ENCODE measurements at regions not wholly inside any gene's neighbourhood (a gene's known extent, or its start where the extent isn't known, plus 50 kb on each side); places are given as distances from the start of the nearest gene placed in this dataset.

DNA sequence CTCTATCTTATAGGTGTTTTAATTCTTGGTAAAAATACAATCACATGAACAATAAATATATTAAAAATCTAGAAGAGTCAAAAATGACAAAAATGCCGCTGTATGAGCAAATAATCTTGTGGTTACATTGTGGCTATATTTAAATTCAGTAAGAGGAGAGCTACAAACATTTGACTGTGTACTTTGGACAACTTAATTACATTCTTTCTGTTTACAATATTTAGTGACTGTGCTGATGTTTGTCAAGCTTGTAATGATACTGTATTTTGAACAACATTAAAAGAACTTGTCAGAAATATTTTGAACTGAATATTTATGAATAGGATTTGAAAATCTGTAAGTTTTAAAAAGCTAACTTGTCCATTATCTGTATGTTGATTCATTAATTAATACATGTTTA lies 598.3 kb downstream of the SI start:
- H3K36me3 Mint-ChIP-seq (ENCODE audit: low read depth): no peaks in the 10 kb centered on the region
- POLR2A ChIA-PET: no interaction called here
- H3K27me3 Mint-ChIP-seq (ENCODE audit: low read depth): no peaks in the 10 kb centered on the region
- H3K9me3 Mint-ChIP-seq (ENCODE audit: insufficient read depth): peaks cover 11% of the 10 kb centered on the region
- DNase-seq (no peak), ATAC-seq (no peak)
- CTCF ChIA-PET: no interaction called here
- no peak overlapping the region for H3K4me3 Mint-ChIP-seq
- no peaks in the 10 kb centered on the region for H3K4me1 Mint-ChIP-seq (ENCODE audit: low read depth)
- H3K27ac Mint-ChIP-seq: no peak overlapping the region

DNA sequence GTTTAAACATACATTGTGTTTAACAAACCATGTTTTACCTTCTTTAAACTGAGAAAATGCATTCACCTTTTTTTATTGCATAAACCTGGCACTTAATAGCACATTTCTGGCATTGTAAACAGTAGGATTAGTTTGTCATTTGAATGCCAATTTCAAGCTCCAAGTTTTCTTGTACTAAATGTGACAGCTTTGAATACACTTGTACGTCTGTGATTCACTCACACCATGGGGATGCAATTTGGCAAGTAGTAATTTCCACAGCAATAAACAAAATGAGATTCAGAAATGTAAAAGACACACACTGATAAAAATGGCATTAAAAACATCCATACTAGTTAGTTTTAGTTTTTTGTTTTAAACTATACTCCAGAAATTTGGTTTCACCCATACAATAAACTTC lies 598.9 kb downstream of the SI start:
- H3K27ac Mint-ChIP-seq: no peak overlapping the region
- peaks cover 11% of the 10 kb centered on the region for H3K9me3 Mint-ChIP-seq (ENCODE audit: insufficient read depth)
- no peaks in the 10 kb centered on the region for H3K27me3 Mint-ChIP-seq (ENCODE audit: low read depth)
- CTCF ChIA-PET: no interaction called here
- H3K4me1 Mint-ChIP-seq (ENCODE audit: low read depth): no peaks in the 10 kb centered on the region
- H3K36me3 Mint-ChIP-seq (ENCODE audit: low read depth): no peaks in the 10 kb centered on the region
- no peak overlapping the region for H3K4me3 Mint-ChIP-seq
- no peak for ATAC-seq
- POLR2A ChIA-PET: no interaction called here
- DNase-seq: no peak

DNA sequence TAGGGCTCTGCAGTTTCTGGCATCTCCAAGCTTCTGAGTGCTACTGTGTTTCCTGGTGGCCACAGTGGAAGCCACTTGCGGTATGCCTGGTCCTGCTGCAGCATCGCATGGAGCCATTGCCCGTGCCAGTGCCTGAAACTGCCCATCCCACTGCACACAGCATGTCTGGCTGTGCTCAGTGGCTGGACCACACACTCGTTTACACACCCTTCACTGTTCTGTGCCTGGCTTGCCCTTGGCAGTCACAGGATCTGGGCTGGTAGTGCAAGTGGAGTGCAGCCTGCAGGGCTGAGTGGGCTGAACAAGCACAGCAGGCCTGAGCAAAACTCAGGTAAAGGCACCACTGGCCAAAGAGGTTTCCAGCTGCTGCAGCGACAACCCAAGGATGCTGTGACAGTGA lies 600.0 kb downstream of the SI start:
- ATAC-seq (no peak), DNase-seq (no peak)
- Mint-ChIP-seq H3K27ac (no peak overlapping the region), H3K9me3 (ENCODE audit: insufficient read depth) (peaks cover 7% of the 10 kb centered on the region), H3K36me3 (ENCODE audit: low read depth) (no peaks in the 10 kb centered on the region), H3K4me3 (no peak overlapping the region), H3K4me1 (ENCODE audit: low read depth) (no peaks in the 10 kb centered on the region), H3K27me3 (ENCODE audit: low read depth) (no peaks in the 10 kb centered on the region)
- ChIA-PET CTCF (no interaction called here), POLR2A (no interaction called here)

DNA sequence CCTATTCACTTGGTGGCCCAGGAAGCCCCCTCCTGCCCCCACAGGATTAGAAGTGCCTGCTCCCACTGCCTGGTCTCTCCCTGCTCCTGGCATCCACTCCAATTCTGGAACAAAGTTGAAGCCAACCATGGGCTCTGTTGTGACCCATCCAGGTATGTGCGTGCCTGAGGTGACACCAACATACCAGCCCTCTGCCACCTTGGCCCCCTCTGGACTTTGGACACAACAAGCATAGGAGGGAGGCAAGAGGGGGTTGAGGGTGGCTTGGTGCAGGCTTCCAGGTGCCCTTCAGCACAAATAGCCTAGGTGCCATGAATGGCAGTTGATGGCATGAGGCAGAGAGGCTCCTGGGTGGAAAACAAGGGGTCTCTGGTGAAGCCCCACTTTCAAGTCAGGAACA lies 600.9 kb downstream of the SI start:
- POLR2A ChIA-PET: no interaction called here
- CTCF ChIA-PET: no interaction called here
- no peaks in the 10 kb centered on the region for H3K4me1 Mint-ChIP-seq (ENCODE audit: low read depth)
- no peaks in the 10 kb centered on the region for H3K36me3 Mint-ChIP-seq (ENCODE audit: low read depth)
- ATAC-seq (no peak), DNase-seq (no peak)
- no peak overlapping the region for H3K27ac Mint-ChIP-seq
- H3K4me3 Mint-ChIP-seq: no peak overlapping the region
- H3K27me3 Mint-ChIP-seq (ENCODE audit: low read depth): no peaks in the 10 kb centered on the region
- peaks cover 6% of the 10 kb centered on the region for H3K9me3 Mint-ChIP-seq (ENCODE audit: insufficient read depth)

DNA sequence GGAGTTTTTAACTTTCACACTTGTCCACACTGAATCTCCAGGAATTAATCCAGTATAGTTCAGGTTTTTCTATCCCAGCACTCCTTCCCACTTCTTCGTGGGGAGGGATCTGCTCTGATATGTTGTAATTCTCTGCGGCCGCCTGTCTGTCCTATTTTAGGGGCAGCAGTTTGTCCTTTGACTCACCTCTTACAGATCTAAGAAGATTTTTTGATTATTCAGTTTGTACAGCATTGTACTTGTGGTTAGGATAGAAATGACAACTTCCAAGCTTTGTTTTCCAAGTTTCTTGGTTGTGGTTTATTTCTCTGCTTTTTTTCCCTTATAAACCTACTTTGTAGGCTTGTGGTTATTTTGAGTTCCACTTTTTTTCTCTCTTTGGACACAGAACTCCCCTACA lies 601.7 kb downstream of the SI start:
- Mint-ChIP-seq H3K27me3 (ENCODE audit: low read depth) (no peaks in the 10 kb centered on the region), H3K27ac (no peak overlapping the region), H3K4me1 (ENCODE audit: low read depth) (no peaks in the 10 kb centered on the region), H3K36me3 (ENCODE audit: low read depth) (no peaks in the 10 kb centered on the region), H3K9me3 (ENCODE audit: insufficient read depth) (no peaks in the 10 kb centered on the region), H3K4me3 (no peak overlapping the region)
- ChIA-PET CTCF (no interaction called here), POLR2A (no interaction called here)
- no peak for DNase-seq
- no peak for ATAC-seq

DNA sequence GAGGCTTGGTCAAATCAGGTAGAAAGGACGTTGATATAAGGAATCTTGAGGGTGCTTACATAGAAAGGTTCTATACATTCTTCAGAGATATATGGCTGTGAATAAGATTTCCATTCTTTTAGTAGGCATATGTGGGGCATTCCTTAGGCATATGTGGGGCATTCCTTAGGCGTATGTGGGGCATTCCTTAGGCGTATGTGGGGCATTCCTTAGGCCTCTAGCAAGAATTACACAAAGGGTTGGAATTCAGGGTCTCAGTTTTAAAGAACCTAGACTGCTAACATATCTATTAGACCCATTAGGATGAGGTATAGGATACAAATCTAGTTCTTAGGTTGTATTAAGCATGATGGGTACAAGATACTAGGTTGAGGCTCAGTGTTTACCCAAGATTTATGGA lies 607.8 kb downstream of the SI start:
- CTCF ChIA-PET: no interaction called here
- H3K27ac Mint-ChIP-seq: no peak overlapping the region
- H3K9me3 Mint-ChIP-seq (ENCODE audit: insufficient read depth): peaks cover 13% of the 10 kb centered on the region
- no peaks in the 10 kb centered on the region for H3K36me3 Mint-ChIP-seq (ENCODE audit: low read depth)
- H3K4me1 Mint-ChIP-seq (ENCODE audit: low read depth): no peaks in the 10 kb centered on the region
- POLR2A ChIA-PET: no interaction called here
- no peaks in the 10 kb centered on the region for H3K27me3 Mint-ChIP-seq (ENCODE audit: low read depth)
- DNase-seq (no peak), ATAC-seq (no peak)
- H3K4me3 Mint-ChIP-seq: no peak overlapping the region

DNA sequence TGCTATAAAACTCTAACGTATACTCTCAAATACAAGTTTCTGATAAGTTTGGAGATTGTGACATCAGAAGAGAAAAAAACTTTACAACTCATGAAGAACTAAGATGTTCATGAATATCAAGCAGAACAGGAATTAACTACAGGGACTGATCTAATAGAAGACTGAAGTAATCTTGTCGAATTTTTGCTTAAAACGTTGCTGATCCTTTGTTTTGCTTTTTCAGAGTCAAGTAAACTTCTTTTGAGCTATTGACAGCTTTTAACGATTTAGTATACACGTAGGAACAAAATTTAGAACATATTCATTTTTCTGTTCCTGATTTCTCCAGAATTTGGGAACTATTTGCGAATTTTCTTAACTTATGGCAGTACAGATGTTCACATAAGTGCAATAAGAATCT lies 610.2 kb downstream of the SI start:
- ATAC-seq (no peak), DNase-seq (no peak)
- CTCF ChIA-PET: no interaction called here
- no peaks in the 10 kb centered on the region for H3K36me3 Mint-ChIP-seq (ENCODE audit: low read depth)
- peaks cover 13% of the 10 kb centered on the region for H3K9me3 Mint-ChIP-seq (ENCODE audit: insufficient read depth)
- no peak overlapping the region for H3K27ac Mint-ChIP-seq
- POLR2A ChIA-PET: no interaction called here
- no peaks in the 10 kb centered on the region for H3K4me1 Mint-ChIP-seq (ENCODE audit: low read depth)
- H3K27me3 Mint-ChIP-seq (ENCODE audit: low read depth): no peaks in the 10 kb centered on the region
- H3K4me3 Mint-ChIP-seq: no peak overlapping the region

DNA sequence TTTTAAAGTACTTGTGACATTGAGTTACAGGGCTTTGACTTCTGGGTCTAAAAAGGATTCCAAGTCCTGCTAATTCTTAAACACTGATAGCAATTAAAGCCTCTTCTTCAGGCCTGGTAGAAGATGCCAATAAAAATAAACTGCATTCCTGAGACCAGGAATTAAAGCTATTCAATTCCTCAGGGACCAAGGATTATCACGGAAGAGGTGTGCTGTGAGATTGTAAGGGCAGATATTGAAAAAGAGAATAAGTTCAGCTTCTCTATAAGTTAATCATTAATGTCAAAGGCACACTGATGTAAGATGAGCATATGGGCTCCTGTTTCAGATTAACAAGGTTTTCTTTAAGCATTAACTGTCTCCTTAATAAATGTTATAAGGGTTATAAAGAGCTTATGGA lies 611.3 kb downstream of the SI start:
- no peaks in the 10 kb centered on the region for H3K36me3 Mint-ChIP-seq (ENCODE audit: low read depth)
- DNase-seq: no peak
- H3K27me3 Mint-ChIP-seq (ENCODE audit: low read depth): no peaks in the 10 kb centered on the region
- H3K4me1 Mint-ChIP-seq (ENCODE audit: low read depth): no peaks in the 10 kb centered on the region
- peaks cover 13% of the 10 kb centered on the region for H3K9me3 Mint-ChIP-seq (ENCODE audit: insufficient read depth)
- H3K4me3 Mint-ChIP-seq: no peak overlapping the region
- ChIA-PET CTCF (no interaction called here), POLR2A (no interaction called here)
- H3K27ac Mint-ChIP-seq: no peak overlapping the region
- no peak for ATAC-seq

DNA sequence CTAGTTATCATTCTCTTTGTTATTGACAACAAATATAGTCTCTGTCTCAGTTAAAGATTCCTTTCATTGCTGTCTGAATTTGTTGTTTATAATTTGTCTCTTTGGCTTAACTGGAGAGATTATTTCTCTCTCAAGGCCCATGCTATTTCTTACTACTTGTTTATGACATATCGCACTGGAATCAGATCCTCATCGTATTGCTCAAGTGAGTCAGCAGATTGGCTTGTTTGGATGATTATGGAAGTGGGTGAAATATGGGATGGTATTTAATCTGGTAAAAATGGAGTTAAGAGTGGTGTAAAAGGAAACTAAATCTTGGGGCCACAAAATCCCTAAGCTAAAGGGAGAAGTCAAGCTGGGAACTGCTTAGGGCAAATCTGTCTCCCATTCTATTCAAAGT lies 613.1 kb downstream of the SI start:
- no peaks in the 10 kb centered on the region for H3K4me1 Mint-ChIP-seq (ENCODE audit: low read depth)
- peaks cover 13% of the 10 kb centered on the region for H3K9me3 Mint-ChIP-seq (ENCODE audit: insufficient read depth)
- ChIA-PET POLR2A (no interaction called here), CTCF (no interaction called here)
- H3K36me3 Mint-ChIP-seq (ENCODE audit: low read depth): no peaks in the 10 kb centered on the region
- ATAC-seq (no peak), DNase-seq (no peak)
- no peak overlapping the region for H3K4me3 Mint-ChIP-seq
- no peaks in the 10 kb centered on the region for H3K27me3 Mint-ChIP-seq (ENCODE audit: low read depth)
- no peak overlapping the region for H3K27ac Mint-ChIP-seq

DNA sequence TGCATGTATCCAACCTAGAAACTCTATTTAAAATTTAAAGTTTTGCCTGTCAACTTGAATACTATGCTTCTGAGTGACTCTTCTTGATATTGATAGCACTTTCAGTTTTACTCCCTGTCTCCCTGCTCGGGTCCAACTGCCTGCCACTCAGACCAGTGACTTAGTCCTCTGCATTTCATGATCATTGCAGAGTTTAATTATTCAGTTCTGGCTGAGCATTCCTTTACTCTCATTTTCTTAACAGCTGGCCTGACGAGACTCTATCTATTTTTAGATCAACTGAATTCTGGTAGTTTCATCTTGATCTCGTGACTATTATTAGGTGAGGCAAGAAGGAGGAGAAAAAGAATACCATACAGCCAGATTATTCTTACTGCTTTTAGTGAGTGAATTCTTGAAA lies 617.4 kb downstream of the SI start:
- ATAC-seq: no peak
- Mint-ChIP-seq H3K9me3 (ENCODE audit: insufficient read depth) (peaks cover 5% of the 10 kb centered on the region), H3K27me3 (ENCODE audit: low read depth) (no peaks in the 10 kb centered on the region), H3K4me3 (no peak overlapping the region), H3K27ac (no peak overlapping the region), H3K4me1 (ENCODE audit: low read depth) (no peaks in the 10 kb centered on the region), H3K36me3 (ENCODE audit: low read depth) (no peaks in the 10 kb centered on the region)
- DNase-seq: no peak
- CTCF ChIA-PET: no interaction called here
- POLR2A ChIA-PET: no interaction called here

DNA sequence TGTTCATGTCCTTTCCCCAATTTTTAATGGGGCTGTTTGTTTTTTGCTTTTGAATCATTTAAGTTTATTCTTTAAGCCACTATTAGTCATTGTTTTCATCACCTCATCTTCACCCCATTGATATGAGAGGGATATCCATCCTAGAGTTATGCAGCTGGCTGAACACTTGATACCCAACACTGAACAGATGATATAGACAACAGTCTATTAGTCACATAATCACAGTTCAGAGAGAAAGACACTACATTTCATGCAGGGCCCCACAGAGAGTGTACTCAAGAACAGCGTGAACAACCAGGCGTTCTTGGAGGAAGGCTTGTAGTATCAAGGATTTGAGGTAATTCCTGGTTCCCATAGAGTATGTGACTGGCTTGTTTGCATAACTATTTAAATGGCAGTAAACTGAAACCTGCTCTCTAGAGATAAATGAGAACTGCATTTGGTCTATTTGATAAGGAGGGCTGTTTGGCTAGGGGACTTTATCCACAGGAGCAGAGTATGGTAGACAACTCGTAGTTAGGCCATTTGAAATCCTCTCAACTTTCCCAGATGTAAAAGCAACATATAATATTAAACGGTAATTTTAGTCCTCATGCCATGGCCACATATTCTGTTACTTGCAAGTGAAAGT lies 618.7 kb downstream of the SI start:
- no peak overlapping the region for H3K4me3 Mint-ChIP-seq
- H3K9me3 Mint-ChIP-seq (ENCODE audit: insufficient read depth): peaks cover 5% of the 10 kb centered on the region
- H3K27ac Mint-ChIP-seq: no peak overlapping the region
- CTCF ChIA-PET: no interaction called here
- ATAC-seq: no peak
- POLR2A ChIA-PET: no interaction called here
- no peaks in the 10 kb centered on the region for H3K4me1 Mint-ChIP-seq (ENCODE audit: low read depth)
- H3K27me3 Mint-ChIP-seq (ENCODE audit: low read depth): no peaks in the 10 kb centered on the region
- DNase-seq: no peak
- H3K36me3 Mint-ChIP-seq (ENCODE audit: low read depth): no peaks in the 10 kb centered on the region

DNA sequence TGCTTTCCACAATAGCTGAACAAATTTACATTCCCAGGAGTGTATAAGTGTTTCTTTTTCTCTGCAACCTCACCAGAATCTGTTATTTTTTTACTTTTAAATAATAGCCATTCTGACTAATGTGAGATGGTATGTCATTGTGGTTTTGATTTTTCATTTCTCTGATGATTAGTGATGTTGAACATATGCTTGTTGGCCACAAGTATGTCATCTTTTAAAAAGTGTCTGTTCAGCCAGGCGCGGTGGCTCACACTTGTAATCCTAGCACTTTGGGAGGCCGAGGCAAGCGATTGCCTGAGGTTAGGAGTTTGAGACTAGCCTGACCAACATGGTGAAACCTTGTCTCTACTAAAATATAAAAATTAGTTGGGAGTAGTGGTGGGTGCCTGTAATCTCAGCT lies 619.3 kb downstream of the SI start:
- Mint-ChIP-seq H3K36me3 (ENCODE audit: low read depth) (no peaks in the 10 kb centered on the region), H3K27ac (no peak overlapping the region), H3K4me1 (ENCODE audit: low read depth) (no peaks in the 10 kb centered on the region), H3K27me3 (ENCODE audit: low read depth) (no peaks in the 10 kb centered on the region), H3K9me3 (ENCODE audit: insufficient read depth) (peaks cover 5% of the 10 kb centered on the region), H3K4me3 (no peak overlapping the region)
- CTCF ChIA-PET: no interaction called here
- ATAC-seq (no peak), DNase-seq (no peak)
- POLR2A ChIA-PET: no interaction called here

DNA sequence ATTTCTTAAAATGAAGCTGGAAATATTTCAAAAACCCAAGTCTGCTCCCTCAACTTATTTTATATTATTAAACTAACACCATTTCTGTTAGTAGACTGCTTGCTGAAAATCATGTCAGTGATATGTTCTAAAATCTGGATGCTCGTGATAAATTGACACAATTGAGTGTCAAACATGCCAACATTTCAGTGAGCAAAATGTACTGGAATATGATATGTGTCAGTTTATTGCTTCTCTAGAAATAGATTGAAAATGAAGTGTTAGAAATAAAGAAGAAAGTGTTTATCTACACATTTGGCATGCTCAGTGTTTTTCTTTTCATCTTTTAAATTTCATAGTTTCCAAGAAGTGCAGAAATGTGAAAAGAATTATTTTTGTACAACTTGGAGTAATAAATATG lies 624.6 kb downstream of the SI start:
- no peaks in the 10 kb centered on the region for H3K4me1 Mint-ChIP-seq (ENCODE audit: low read depth)
- ATAC-seq: no peak

More for the DNA sequence above, 624.6 kb downstream of the SI start:
- CTCF ChIA-PET: no interaction called here
- no peak for DNase-seq
- H3K4me3 Mint-ChIP-seq: no peak overlapping the region
- H3K36me3 Mint-ChIP-seq (ENCODE audit: low read depth): no peaks in the 10 kb centered on the region
- no peaks in the 10 kb centered on the region for H3K9me3 Mint-ChIP-seq (ENCODE audit: insufficient read depth)
- no peak overlapping the region for H3K27ac Mint-ChIP-seq
- no peaks in the 10 kb centered on the region for H3K27me3 Mint-ChIP-seq (ENCODE audit: low read depth)
- POLR2A ChIA-PET: no interaction called here

Data from activated CD8-positive, alpha-beta T cell treated with anti-CD3 and anti-CD28 coated beads, Interleukin-2, amount 10 ng/mL, durations not matched to agents 7 days and 5 days (primary cell).